Spinal cord (tissue), 9 donors: ENCODE measurements at regions not wholly inside any gene's neighbourhood (a gene's known extent, or its start where the extent isn't known, plus 50 kb on each side); places are given as distances from the start of the nearest gene placed in this dataset.
A peak's percentile ranks its signal among the peaks of the same experiment; 100 is the strongest.

Experiments used
- DNase-seq, 6 donors: peaks; one replicate each; pipeline versions ENCODE4 v3.0.0 to v3.0.0-alpha.2; 2013 to 2015; ENCODE audit warnings: low spot score in 6 of 6, low read depth in 4 of 6
- H3K27ac ChIP-seq: one replicate; pipeline ENCODE4 v1.5.1; 2013; ENCODE audit warnings: low read depth, low read length, control low read depth
- H3K27me3 ChIP-seq: one replicate; pipeline ENCODE4 v1.6.1; 2013; ENCODE audit warnings: low read length; ENCODE audit not compliant: control insufficient read depth, insufficient read depth
- H3K36me3 ChIP-seq: one replicate; pipeline ENCODE4 v1.6.1; 2013; ENCODE audit warnings: low read length; ENCODE audit not compliant: control insufficient read depth, insufficient read depth
- H3K4me1 ChIP-seq: one replicate; pipeline ENCODE4 v1.6.1; 2013; ENCODE audit warnings: low read length; ENCODE audit not compliant: control insufficient read depth, insufficient read depth
- H3K4me3 ChIP-seq: one replicate; pipeline ENCODE4 v1.5.1; 2013; ENCODE audit warnings: low read depth, low read length, control low read depth
- H3K9me3 ChIP-seq: one replicate; pipeline ENCODE4 v1.6.1; 2013; ENCODE audit warnings: low read length; ENCODE audit not compliant: control insufficient read depth, insufficient read depth
- WGBS: methylation state at CpG from one replicate; pipeline ENCODE4 v1.1.5; 2013; ENCODE audit warnings: missing lambda C conversion rate; ENCODE audit not compliant: insufficient coverage; 5-methylcytosine and 5-hydroxymethylcytosine counted together
- donor health status: healthy.

GRCh38 chr4:53716471-53717063, 125.3 kb upstream of the LNX1 start:
- Histone ChIP-seq H3K4me1 (peaks cover 1% of the 10 kb centered on the region), H3K4me3 (no peak overlapping the region), H3K36me3 (no peaks in the 10 kb centered on the region), H3K27me3 (no peaks in the 10 kb centered on the region), H3K9me3 (no peaks in the 10 kb centered on the region), H3K27ac (no peak overlapping the region)
- no peak for DNase-seq
- 90% methylated on average over 5 of the region's 6 CpGs for whole genome bisulfite sequencing

DNA sequence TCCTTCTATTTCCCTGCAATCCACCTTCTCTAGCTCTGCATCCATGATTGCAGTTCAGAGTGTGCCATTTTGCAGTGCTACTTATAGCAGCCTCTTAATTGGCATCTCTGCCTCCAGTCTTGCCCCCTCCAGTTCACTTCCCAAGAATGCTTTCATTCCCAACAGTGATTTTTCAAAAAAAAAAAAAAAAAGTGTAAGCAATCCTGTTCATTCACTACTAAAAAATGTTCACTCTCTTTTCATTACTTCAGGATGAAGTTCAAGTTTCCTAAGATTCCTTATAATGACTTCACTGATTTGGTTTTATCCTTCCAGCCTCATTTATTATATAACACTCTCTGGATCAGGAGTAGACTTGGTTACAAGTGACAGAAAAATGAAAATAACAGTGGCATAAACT, 124.7 kb upstream of the LNX1 start:
- Histone ChIP-seq H3K36me3 (no peaks in the 10 kb centered on the region), H3K27me3 (no peaks in the 10 kb centered on the region), H3K4me3 (no peak overlapping the region), H3K4me1 (peaks cover 3% of the 10 kb centered on the region), H3K27ac (no peak overlapping the region), H3K9me3 (no peaks in the 10 kb centered on the region)
- DNase-seq = no peak

DNA sequence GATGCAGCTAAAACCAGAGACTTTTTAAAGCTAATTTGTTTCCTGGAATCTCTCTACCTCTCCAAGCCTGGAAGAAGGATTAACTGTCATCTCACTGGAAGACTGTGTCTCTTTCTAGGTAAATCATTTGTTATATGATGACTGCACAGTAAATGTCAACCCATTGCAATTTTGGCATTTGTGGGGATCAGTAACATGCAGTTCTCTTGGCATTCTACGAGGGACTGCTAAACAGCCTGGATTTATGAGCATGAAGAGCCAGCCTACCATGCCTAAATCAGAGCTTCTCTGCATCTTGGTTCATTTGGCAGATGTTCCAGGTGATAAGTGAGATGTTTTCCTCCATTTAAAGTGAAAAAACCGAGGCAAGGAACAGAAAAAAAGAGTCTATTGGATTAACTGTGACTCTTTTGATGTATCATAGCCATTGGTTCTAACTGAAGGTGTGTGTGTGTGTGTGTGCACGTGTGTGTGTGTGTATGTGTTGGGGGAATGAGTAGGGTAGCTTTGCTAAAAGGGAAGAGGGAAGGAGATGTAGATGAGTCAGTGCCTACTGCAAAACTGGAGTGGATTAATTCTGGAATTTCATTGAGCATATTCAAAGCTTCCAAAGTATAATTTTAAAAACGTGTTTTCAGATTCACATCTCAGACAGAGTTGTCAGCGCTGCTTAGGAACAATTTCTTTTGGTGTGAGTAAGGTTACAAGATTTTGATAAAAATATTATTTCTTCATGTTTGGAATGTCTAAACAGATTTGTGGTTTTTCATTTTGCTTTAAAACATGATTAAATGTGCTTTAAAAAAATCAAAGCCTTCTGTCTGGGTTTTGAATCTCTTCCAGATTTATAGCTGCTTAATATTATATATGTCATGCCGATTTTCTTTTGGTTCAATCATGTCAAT, 123.2 kb upstream of the LNX1 start:
- Histone ChIP-seq H3K4me1 (peaks cover 3% of the 10 kb centered on the region), H3K27me3 (no peaks in the 10 kb centered on the region), H3K27ac (no peak overlapping the region), H3K4me3 (no peak overlapping the region), H3K36me3 (no peaks in the 10 kb centered on the region), H3K9me3 (no peaks in the 10 kb centered on the region)
- 59% methylated on average over 3 of the region's 6 CpGs for WGBS
- DNase-seq = peak in 1 of 6 donors; percentile 18

DNA sequence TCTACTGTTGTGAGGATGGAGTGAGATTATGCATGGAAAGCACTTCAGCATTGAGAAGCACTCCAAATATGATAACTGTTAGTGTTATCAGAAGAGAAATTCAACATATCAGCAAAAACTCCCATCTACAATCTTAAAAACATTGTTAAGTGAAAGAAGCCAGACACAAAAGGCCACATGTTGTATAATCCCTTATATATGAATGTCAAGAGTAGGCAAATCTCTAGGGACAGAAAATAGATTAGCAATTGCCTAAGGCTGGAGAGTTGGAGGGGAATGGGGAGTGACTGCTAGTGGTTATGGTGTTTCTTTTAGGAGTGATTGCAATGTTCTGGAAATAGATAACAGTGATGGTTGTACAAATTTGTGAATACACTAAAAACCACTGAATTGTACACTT, 122.5 kb upstream of the LNX1 start:
- Histone ChIP-seq H3K4me3 (no peak overlapping the region), H3K27ac (no peak overlapping the region), H3K36me3 (no peaks in the 10 kb centered on the region), H3K9me3 (no peaks in the 10 kb centered on the region), H3K27me3 (no peaks in the 10 kb centered on the region), H3K4me1 (peaks cover 3% of the 10 kb centered on the region)
- DNase-seq = no peak

DNA sequence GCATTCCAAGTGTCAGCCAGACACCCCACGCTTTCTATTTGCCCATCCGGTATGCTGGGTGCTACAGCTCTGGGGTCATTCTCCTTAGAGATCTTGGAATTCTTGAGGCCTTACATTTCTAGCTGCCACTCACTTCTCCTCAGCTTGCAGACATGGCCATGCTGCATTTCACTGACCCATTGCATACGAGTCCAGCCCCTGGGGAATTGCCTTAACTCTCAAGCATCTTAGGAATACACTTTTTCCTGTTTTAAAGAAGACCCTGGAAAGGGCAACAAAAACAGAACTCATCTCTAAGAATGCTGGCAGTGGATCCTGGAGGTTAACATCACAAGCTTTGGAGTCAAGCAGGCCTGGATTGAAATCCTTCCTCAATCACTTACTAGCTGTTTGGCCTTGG, 122.0 kb upstream of the LNX1 start:
- 94% methylated on average over 3 of the region's 3 CpGs for WGBS

GRCh38 chr4:53712408-53713020, 121.2 kb upstream of the LNX1 start:
- peak in 1 of 6 donors; percentile 55 for DNase-seq
- no peak overlapping the region for H3K27ac ChIP-seq
- peaks cover 3% of the 10 kb centered on the region for H3K4me1 ChIP-seq
- H3K9me3 ChIP-seq = no peaks in the 10 kb centered on the region
- H3K4me3 ChIP-seq = no peak overlapping the region
- 33% methylated on average over 3 of the region's 8 CpGs for whole genome bisulfite sequencing
- no peaks in the 10 kb centered on the region for H3K36me3 ChIP-seq
- no peaks in the 10 kb centered on the region for H3K27me3 ChIP-seq

More for the DNA sequence above, 122.0 kb upstream of the LNX1 start:
- H3K27ac ChIP-seq = no peak overlapping the region
- H3K4me3 ChIP-seq = no peak overlapping the region
- peaks cover 3% of the 10 kb centered on the region for H3K4me1 ChIP-seq
- H3K27me3 ChIP-seq = no peaks in the 10 kb centered on the region
- no peaks in the 10 kb centered on the region for H3K9me3 ChIP-seq
- no peaks in the 10 kb centered on the region for H3K36me3 ChIP-seq
- DNase-seq = no peak

GRCh38 chr4:53711926-53712325, 120.6 kb upstream of the LNX1 start:
- Histone ChIP-seq H3K4me3 (no peak overlapping the region), H3K27ac (no peak overlapping the region), H3K36me3 (no peaks in the 10 kb centered on the region), H3K9me3 (no peaks in the 10 kb centered on the region), H3K4me1 (peaks cover 3% of the 10 kb centered on the region), H3K27me3 (no peaks in the 10 kb centered on the region)
- 60% methylated on average over 1 of the region's 2 CpGs for WGBS
- DNase-seq = peak in 1 of 6 donors; percentile 23

DNA sequence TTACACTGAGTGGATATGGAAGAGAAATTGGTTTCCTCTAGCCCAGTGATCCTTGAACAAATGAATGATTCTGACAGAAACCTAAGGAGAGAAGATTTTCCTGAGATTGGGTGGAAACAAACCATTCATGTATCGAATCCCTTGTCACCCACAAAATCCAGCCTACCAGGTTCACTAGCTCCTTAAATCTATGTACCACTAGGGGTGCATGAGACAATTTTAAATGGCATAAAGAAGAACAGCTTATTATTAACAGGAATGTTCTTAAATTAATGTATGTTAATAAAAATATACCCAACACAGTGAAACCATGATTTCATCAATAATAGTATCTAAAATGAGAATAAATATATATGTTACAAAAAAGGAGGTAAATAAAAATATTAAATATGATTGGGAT, 118.4 kb upstream of the LNX1 start:
- Histone ChIP-seq H3K27ac (no peak overlapping the region), H3K9me3 (no peaks in the 10 kb centered on the region), H3K36me3 (no peaks in the 10 kb centered on the region), H3K4me3 (no peak overlapping the region), H3K27me3 (no peaks in the 10 kb centered on the region), H3K4me1 (peaks cover 3% of the 10 kb centered on the region)
- WGBS = no CpG with 5 or more reads among the region's 1 CpG
- DNase-seq = no peak

GRCh38 chr4:53707491-53707890, 116.2 kb upstream of the LNX1 start:
- Histone ChIP-seq H3K9me3 (no peaks in the 10 kb centered on the region), H3K27me3 (no peaks in the 10 kb centered on the region), H3K4me3 (no peak overlapping the region), H3K36me3 (no peaks in the 10 kb centered on the region), H3K27ac (no peak overlapping the region), H3K4me1 (peaks cover 13% of the 10 kb centered on the region)
- no CpG with 5 or more reads among the region's 2 CpGs for WGBS
- no peak for DNase-seq
